ENCODE measurements at regions not wholly inside any gene's neighbourhood (a gene's known extent, or its start where the extent isn't known, plus 50 kb on each side); places are given as distances from the start of the nearest gene placed in this dataset.

DNA sequence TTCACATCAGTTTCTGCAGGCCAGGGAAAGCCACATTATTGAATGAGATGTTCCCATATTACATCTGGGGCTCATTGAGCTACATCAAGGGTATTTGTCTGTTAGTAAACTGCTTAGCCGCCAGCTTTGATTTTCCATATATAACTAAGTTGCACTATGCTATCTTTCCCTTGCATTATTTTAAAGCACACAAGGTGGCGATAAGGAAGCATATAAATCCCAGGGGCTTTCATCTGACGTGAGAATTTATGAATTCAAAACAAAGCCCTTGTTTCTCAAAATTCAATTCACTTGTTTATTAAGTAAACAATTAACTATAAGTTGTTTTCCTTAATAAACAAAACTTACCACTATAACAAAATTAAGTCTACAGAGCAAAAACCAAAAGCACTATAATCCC is 334.1 kb upstream of the TPK1 start:
- no peaks in the 10 kb centered on the region for H3K27me3 ChIP-seq (ENCODE audit: insufficient read depth)
- H3K27me3 Mint-ChIP-seq (ENCODE audit: insufficient read depth, low read depth, poor library complexity) = peaks cover 6% of the 10 kb centered on the region
- no peak overlapping the region for H3K4me3 Mint-ChIP-seq
- ATAC-seq (no peak), DNase-seq (ENCODE audit: low spot score) (peak; percentile 36)
- peaks cover 8% of the 10 kb centered on the region; the same call in 1 of the 3 replicates for H3K36me3 Mint-ChIP-seq (ENCODE audit: low read depth)
- no peaks in the 10 kb centered on the region for H3K4me1 Mint-ChIP-seq
- H3K9me3 Mint-ChIP-seq = peaks cover 48% of the 10 kb centered on the region
- H3K27ac Mint-ChIP-seq = no peak overlapping the region
- H3K9me2 ChIP-seq (ENCODE audit: insufficient read depth) = no peaks in the 10 kb centered on the region
- no peak overlapping the region for H3K4me3 ChIP-seq
- no peak overlapping the region for H2AFZ ChIP-seq
- no peaks in the 10 kb centered on the region for H4K20me1 ChIP-seq (replicated peaks; ENCODE audit: insufficient read depth)
- H3F3A ChIP-seq (replicated peaks; ENCODE audit: low read depth) = no peaks in the 10 kb centered on the region
- H3K4me1 ChIP-seq (ENCODE audit: insufficient read depth) = no peaks in the 10 kb centered on the region
- H3K4me2 ChIP-seq = no peak overlapping the region
- no peak overlapping the region for H3K27ac ChIP-seq (ENCODE audit: low read depth)
- no peaks in the 10 kb centered on the region for H3K36me3 ChIP-seq (ENCODE audit: insufficient read depth)
- no peaks in the 10 kb centered on the region for H3K79me2 ChIP-seq (replicated peaks; ENCODE audit: insufficient read depth)
- TF ChIP-seq, protein P1, sequence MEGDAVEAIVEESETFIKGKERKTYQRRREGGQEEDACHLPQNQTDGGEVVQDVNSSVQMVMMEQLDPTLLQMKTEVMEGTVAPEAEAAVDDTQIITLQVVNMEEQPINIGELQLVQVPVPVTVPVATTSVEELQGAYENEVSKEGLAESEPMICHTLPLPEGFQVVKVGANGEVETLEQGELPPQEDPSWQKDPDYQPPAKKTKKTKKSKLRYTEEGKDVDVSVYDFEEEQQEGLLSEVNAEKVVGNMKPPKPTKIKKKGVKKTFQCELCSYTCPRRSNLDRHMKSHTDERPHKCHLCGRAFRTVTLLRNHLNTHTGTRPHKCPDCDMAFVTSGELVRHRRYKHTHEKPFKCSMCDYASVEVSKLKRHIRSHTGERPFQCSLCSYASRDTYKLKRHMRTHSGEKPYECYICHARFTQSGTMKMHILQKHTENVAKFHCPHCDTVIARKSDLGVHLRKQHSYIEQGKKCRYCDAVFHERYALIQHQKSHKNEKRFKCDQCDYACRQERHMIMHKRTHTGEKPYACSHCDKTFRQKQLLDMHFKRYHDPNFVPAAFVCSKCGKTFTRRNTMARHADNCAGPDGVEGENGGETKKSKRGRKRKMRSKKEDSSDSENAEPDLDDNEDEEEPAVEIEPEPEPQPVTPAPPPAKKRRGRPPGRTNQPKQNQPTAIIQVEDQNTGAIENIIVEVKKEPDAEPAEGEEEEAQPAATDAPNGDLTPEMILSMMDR (conservative IDR thresholded peaks at IDR 0.05; ENCODE audit: low read depth in 2 of 2) = peak in 1 of 2 experiments; percentile 33; a peak in 3 of 4 replicates
- TF ChIP-seq, protein P2, sequence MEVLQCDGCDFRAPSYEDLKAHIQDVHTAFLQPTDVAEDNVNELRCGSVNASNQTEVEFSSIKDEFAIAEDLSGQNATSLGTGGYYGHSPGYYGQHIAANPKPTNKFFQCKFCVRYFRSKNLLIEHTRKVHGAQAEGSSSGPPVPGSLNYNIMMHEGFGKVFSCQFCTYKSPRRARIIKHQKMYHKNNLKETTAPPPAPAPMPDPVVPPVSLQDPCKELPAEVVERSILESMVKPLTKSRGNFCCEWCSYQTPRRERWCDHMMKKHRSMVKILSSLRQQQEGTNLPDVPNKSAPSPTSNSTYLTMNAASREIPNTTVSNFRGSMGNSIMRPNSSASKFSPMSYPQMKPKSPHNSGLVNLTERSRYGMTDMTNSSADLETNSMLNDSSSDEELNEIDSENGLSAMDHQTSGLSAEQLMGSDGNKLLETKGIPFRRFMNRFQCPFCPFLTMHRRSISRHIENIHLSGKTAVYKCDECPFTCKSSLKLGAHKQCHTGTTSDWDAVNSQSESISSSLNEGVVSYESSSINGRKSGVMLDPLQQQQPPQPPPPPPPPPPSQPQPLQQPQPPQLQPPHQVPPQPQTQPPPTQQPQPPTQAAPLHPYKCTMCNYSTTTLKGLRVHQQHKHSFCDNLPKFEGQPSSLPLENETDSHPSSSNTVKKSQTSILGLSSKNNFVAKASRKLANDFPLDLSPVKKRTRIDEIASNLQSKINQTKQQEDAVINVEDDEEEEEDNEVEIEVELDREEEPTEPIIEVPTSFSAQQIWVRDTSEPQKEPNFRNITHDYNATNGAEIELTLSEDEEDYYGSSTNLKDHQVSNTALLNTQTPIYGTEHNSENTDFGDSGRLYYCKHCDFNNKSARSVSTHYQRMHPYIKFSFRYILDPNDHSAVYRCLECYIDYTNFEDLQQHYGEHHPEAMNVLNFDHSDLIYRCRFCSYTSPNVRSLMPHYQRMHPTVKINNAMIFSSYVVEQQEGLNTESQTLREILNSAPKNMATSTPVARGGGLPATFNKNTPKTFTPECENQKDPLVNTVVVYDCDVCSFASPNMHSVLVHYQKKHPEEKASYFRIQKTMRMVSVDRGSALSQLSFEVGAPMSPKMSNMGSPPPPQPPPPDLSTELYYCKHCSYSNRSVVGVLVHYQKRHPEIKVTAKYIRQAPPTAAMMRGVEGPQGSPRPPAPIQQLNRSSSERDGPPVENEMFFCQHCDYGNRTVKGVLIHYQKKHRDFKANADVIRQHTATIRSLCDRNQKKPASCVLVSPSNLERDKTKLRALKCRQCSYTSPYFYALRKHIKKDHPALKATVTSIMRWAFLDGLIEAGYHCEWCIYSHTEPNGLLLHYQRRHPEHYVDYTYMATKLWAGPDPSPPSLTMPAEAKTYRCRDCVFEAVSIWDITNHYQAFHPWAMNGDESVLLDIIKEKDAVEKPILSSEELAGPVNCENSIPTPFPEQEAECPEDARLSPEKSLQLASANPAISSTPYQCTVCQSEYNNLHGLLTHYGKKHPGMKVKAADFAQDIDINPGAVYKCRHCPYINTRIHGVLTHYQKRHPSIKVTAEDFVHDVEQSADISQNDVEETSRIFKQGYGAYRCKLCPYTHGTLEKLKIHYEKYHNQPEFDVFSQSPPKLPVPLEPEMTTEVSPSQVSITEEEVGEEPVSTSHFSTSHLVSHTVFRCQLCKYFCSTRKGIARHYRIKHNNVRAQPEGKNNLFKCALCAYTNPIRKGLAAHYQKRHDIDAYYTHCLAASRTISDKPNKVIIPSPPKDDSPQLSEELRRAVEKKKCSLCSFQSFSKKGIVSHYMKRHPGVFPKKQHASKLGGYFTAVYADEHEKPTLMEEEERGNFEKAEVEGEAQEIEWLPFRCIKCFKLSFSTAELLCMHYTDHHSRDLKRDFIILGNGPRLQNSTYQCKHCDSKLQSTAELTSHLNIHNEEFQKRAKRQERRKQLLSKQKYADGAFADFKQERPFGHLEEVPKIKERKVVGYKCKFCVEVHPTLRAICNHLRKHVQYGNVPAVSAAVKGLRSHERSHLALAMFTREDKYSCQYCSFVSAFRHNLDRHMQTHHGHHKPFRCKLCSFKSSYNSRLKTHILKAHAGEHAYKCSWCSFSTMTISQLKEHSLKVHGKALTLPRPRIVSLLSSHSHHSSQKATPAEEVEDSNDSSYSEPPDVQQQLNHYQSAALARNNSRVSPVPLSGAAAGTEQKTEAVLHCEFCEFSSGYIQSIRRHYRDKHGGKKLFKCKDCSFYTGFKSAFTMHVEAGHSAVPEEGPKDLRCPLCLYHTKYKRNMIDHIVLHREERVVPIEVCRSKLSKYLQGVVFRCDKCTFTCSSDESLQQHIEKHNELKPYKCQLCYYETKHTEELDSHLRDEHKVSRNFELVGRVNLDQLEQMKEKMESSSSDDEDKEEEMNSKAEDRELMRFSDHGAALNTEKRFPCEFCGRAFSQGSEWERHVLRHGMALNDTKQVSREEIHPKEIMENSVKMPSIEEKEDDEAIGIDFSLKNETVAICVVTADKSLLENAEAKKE (CRISPR knock-in tag; IDR thresholded peaks at IDR 0.05) = no peak

GRCh38 chr7:145168879-145169278 is 333.0 kb upstream of the TPK1 start:
- H3K27me3 ChIP-seq (ENCODE audit: insufficient read depth) = no peaks in the 10 kb centered on the region
- peaks cover 8% of the 10 kb centered on the region; the same call in 1 of the 3 replicates for H3K36me3 Mint-ChIP-seq (ENCODE audit: low read depth)
- no peaks in the 10 kb centered on the region for H3K4me1 ChIP-seq (ENCODE audit: insufficient read depth)
- no peaks in the 10 kb centered on the region for H3K79me2 ChIP-seq (replicated peaks; ENCODE audit: insufficient read depth)
- peak overlapping the region; percentile 14; the same call in 1 of the 2 replicates for H3K27ac Mint-ChIP-seq
- H3K27me3 Mint-ChIP-seq (ENCODE audit: insufficient read depth, low read depth, poor library complexity) = peaks cover 4% of the 10 kb centered on the region
- H3K4me2 ChIP-seq = no peak overlapping the region
- no peak overlapping the region for H2AFZ ChIP-seq
- H3F3A ChIP-seq (replicated peaks; ENCODE audit: low read depth) = no peaks in the 10 kb centered on the region
- DNase-seq (ENCODE audit: low spot score) = no peak
- no peak overlapping the region for H3K27ac ChIP-seq (ENCODE audit: low read depth)
- no peaks in the 10 kb centered on the region for H3K9me2 ChIP-seq (ENCODE audit: insufficient read depth)
- H3K4me3 ChIP-seq = no peak overlapping the region
- no peaks in the 10 kb centered on the region for H3K36me3 ChIP-seq (ENCODE audit: insufficient read depth)
- H4K20me1 ChIP-seq (replicated peaks; ENCODE audit: insufficient read depth) = no peaks in the 10 kb centered on the region
- peaks cover 45% of the 10 kb centered on the region for H3K9me3 Mint-ChIP-seq
- H3K4me3 Mint-ChIP-seq = no peak overlapping the region
- no peak for TF ChIP-seq REST (IDR thresholded peaks at IDR 0.05; ENCODE audit: unreplicated experiment)
- H3K4me1 Mint-ChIP-seq = no peaks in the 10 kb centered on the region
- ATAC-seq = no peak

All from GM23338 (cell line).